ENCODE measurements at regions not wholly inside any gene's neighbourhood (a gene's known extent, or its start where the extent isn't known, plus 50 kb on each side); places are given as distances from the start of the nearest gene placed in this dataset.

GRCh38 chr3:177411201-177411600, 213.9 kb upstream of the TBL1XR1 start:
- TF ChIP-seq EZH2phosphoT487 (IDR thresholded peaks at IDR 0.05; ENCODE audit: low read length): no peak
- TF ChIP-seq, protein P1, sequence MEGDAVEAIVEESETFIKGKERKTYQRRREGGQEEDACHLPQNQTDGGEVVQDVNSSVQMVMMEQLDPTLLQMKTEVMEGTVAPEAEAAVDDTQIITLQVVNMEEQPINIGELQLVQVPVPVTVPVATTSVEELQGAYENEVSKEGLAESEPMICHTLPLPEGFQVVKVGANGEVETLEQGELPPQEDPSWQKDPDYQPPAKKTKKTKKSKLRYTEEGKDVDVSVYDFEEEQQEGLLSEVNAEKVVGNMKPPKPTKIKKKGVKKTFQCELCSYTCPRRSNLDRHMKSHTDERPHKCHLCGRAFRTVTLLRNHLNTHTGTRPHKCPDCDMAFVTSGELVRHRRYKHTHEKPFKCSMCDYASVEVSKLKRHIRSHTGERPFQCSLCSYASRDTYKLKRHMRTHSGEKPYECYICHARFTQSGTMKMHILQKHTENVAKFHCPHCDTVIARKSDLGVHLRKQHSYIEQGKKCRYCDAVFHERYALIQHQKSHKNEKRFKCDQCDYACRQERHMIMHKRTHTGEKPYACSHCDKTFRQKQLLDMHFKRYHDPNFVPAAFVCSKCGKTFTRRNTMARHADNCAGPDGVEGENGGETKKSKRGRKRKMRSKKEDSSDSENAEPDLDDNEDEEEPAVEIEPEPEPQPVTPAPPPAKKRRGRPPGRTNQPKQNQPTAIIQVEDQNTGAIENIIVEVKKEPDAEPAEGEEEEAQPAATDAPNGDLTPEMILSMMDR (IDR thresholded peaks at IDR 0.05; ENCODE audit: low read length): no peak

All from MM.1S (cell line).